Panc1 (cell line): ENCODE measurements at regions not wholly inside any gene's neighbourhood (a gene's known extent, or its start where the extent isn't known, plus 50 kb on each side); places are given as distances from the start of the nearest gene placed in this dataset.

Source experiments
- ATAC-seq: fragments of 200-7000 bp; cut with Tn5 transposase; 2 replicates; pipeline ENCODE4 v1.9.1; 2020; ENCODE audit warnings: mild to moderate bottlenecking, moderate library complexity
- BruUV-seq: library from RNA; stranded (reverse); fragments of 400-500 nt; replicated peaks from 2 replicates; lab custom pipeline; 2021; lab: Mats Ljungman, UMichigan
- CTCF ChIA-PET: fragments of 300-600 bp; sonication (Branson Sonifier 250); formaldehyde crosslinking; loops from one replicate; lab custom pipeline; 2022; ENCODE audit warnings: antibody characterized with exemption; lab: Charles Lee
- POLR2A ChIA-PET: fragments of 300-600 bp; sonication (Branson Sonifier 250); formaldehyde crosslinking; loops from one replicate; lab custom pipeline; 2022; ENCODE audit warnings: antibody characterized with exemption; lab: Charles Lee
- DNase-seq: peaks from one replicate; pipeline ENCODE4 v3.0.0-alpha.2; 2010; ENCODE audit warnings: low read depth, low spot score
- H3K27ac ChIP-seq: 2 replicates; pipeline ENCODE4 v1.5.1; 2011; ENCODE audit warnings: mild to moderate bottlenecking, low read length, inconsistent platforms
- H3K27me3 ChIP-seq: fragments of 200-500 bp; sonication (Bioruptor generic); 2 replicates; pipeline ENCODE4 v1.6.0; 2014; ENCODE audit warnings: low read length, inconsistent platforms; ENCODE audit not compliant: control insufficient read depth, insufficient read depth
- H3K36me3 ChIP-seq: fragments of 200-500 bp; sonication (Bioruptor generic); 2 replicates; pipeline ENCODE4 v1.5.1; 2014; ENCODE audit warnings: inconsistent platforms, mild to moderate bottlenecking, low read length, moderate library complexity; ENCODE audit not compliant: control insufficient read depth, insufficient read depth
- H3K4me1 ChIP-seq: 2 replicates; pipeline ENCODE4 v1.5.1; 2011; ENCODE audit warnings: inconsistent platforms, mild to moderate bottlenecking, low read length, moderate library complexity; ENCODE audit not compliant: control insufficient read depth, insufficient read depth
- H3K4me3 ChIP-seq, 2 experiments: 2 replicates each; pipeline ENCODE4 v1.5.1; 2011 to 2012; ENCODE audit warnings: low read depth in 2 of 2, low read length in 2 of 2, mild to moderate bottlenecking in 2 of 2, inconsistent platforms in 1 of 2, moderate library complexity in 1 of 2
- H3K9me3 ChIP-seq: fragments of 200-500 bp; sonication (Bioruptor generic); 2 replicates; pipeline ENCODE4 v1.5.1; 2014; ENCODE audit warnings: low read depth, mild to moderate bottlenecking, inconsistent platforms, low read length, moderate library complexity; ENCODE audit not compliant: control insufficient read depth, insufficient read depth
- CTCF ChIP-seq: fragments of 450-650 bp; IDR thresholded peaks from 2 replicates; pipeline ENCODE4 v1.5.1; 2017; ENCODE audit warnings: mild to moderate bottlenecking
- POLR2AphosphoS5 ChIP-seq: IDR thresholded peaks from 2 replicates; pipeline ENCODE4 v1.6.1; 2012; ENCODE audit warnings: mild to moderate bottlenecking, low read depth, low read length, moderate library complexity
- REST ChIP-seq, 2 experiments: IDR thresholded peaks; 2 replicates each; pipeline ENCODE4 v1.6.1; 2011 to 2012; ENCODE audit warnings: low read depth in 2 of 2, control low read depth in 1 of 2, low read length in 1 of 2, mild to moderate bottlenecking in 1 of 2, moderate library complexity in 1 of 2; ENCODE audit not compliant: insufficient read depth in 1 of 2
- SIN3A ChIP-seq: IDR thresholded peaks from 2 replicates; pipeline ENCODE4 v1.6.1; 2012; ENCODE audit warnings: low read depth, mild to moderate bottlenecking, low read length, moderate library complexity, borderline replicate concordance; ENCODE audit not compliant: insufficient read depth
- TCF7L2 ChIP-seq: IDR thresholded peaks from 2 replicates; pipeline ENCODE4 v1.6.1; 2011; ENCODE audit warnings: mild to moderate bottlenecking, low read depth, low read length, inconsistent platforms
- in situ Hi-C: cut with HindIII; loops from 2 replicates; pipeline ENCODE4 v1.10.0; 2016; ENCODE audit warnings: low sequenced_read_pairs, low pct_unique_long_range_greater_than_20kb
- intact Hi-C: fragments of 100-400 bp; cut with micrococcal nuclease; formaldehyde crosslinking; loops from one replicate; pipeline ENCODE4 v1.10.0; 2022; ENCODE audit not compliant: unreplicated experiment

GRCh38 chr14:24705840-24706239 is 71.8 kb upstream of the GZMB start:
- no peaks in the 10 kb centered on the region; the same call in 1 of the 2 replicates for H3K27me3 ChIP-seq
- ChIA-PET POLR2A (no interaction called here), CTCF (no interaction called here)
- no peaks in the 10 kb centered on the region for H3K36me3 ChIP-seq
- DNase-seq (no peak), ATAC-seq (no peak)
- BruUV-seq, result no TSS peak
- in situ Hi-C loops, result no loop called here
- no peak overlapping the region for H3K4me3 ChIP-seq
- intact Hi-C loops, result no loop called here
- TF ChIP-seq REST (IDR thresholded peaks at IDR 0.05; ENCODE audit: insufficient read depth in 1 of 2, low read depth in 2 of 2, low read length in 1 of 2) (no peak), CTCF (no peak), TCF7L2 (no peak), POLR2AphosphoS5 (no peak), SIN3A (no peak)
- H3K27ac ChIP-seq, result no peak overlapping the region
- no peaks in the 10 kb centered on the region for H3K4me1 ChIP-seq
- no peaks in the 10 kb centered on the region for H3K9me3 ChIP-seq

- ATAC-seq (no peak), DNase-seq (no peak)
- Histone ChIP-seq H3K27ac (no peak overlapping the region), H3K27me3 (no peaks in the 10 kb centered on the region), H3K36me3 (no peaks in the 10 kb centered on the region), H3K9me3 (no peaks in the 10 kb centered on the region), H3K4me1 (no peaks in the 10 kb centered on the region), H3K4me3 (no peak overlapping the region)
- in situ Hi-C loops, result no loop called here
- no peak for TF ChIP-seq SIN3A
- TF ChIP-seq POLR2AphosphoS5, result no peak
- no peak for TF ChIP-seq REST (IDR thresholded peaks at IDR 0.05; ENCODE audit: insufficient read depth in 1 of 2, low read depth in 2 of 2, low read length in 1 of 2)
- no peak for TF ChIP-seq TCF7L2
- no peak for TF ChIP-seq CTCF
- POLR2A ChIA-PET, result no interaction called here
- no TSS peak for BruUV-seq
- CTCF ChIA-PET, result no interaction called here
- intact Hi-C loops, result no loop called here
These were observed 67.1 kb upstream of the GZMB start for GRCh38 chr14:24701062-24701461.
